ENCODE measurements at regions not wholly inside any gene's neighbourhood (a gene's known extent, or its start where the extent isn't known, plus 50 kb on each side); places are given as distances from the start of the nearest gene placed in this dataset.

DNA sequence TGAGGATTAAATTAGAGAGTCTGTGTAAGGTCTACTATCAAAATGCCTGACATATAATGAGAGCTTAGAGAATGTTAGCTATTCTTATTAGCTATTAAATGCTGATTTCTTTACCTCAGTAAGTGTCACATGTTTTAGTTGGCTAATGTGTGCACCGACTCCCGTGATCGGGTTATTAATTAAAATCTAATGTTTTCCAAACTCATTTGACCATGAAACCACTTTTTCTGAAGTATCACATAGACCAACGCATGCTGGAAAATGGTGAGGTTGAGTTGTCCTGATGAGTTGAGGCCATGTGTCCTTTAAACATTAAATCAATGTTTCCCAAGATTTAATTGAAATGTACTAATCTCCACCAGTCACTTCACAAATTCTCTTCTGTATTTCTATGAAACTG, 84.8 kb upstream of the C1QTNF7 start:
- Mint-ChIP-seq H3K27ac (no peak overlapping the region), H3K4me1 (ENCODE audit: low read depth) (no peaks in the 10 kb centered on the region), H3K9me3 (no peaks in the 10 kb centered on the region), H3K4me3 (no peak overlapping the region), H3K36me3 (ENCODE audit: insufficient read depth in 2 of 2) (no peaks in the 10 kb centered on the region), H3K27me3 (ENCODE audit: low read depth) (peaks cover 10% of the 10 kb centered on the region)
- ATAC-seq (replicated peaks in 1 of 2) (no peak), DNase-seq (no peak)

- Mint-ChIP-seq H3K4me1 (ENCODE audit: low read depth) (no peaks in the 10 kb centered on the region), H3K9me3 (no peaks in the 10 kb centered on the region)
- no peak for ATAC-seq (replicated peaks in 1 of 2)
Measured at GRCh38 chr4:15343581-15343980, 84.3 kb upstream of the C1QTNF7 start.

DNA sequence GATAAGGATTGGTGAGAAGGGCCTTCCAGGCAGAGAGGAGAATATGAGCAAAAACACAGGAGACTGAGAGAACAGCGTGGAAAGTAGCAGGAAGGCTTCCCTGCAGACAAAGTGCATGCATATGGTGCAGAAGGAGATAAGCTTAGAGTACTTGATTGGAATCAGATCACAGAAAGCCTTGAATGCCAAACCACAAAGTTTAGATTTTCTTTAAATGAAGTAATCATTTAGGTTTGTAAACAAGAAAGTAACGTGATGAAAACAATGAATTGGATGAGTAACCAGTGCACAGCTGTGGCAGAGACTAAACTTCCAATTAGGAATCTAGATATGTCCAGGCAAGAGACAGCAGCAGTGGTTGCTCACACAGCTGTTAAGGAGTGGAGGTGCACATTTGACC, 83.8 kb upstream of the C1QTNF7 start:
- Mint-ChIP-seq H3K4me1 (ENCODE audit: low read depth) (peaks cover 2% of the 10 kb centered on the region), H3K9me3 (no peaks in the 10 kb centered on the region), H3K4me3 (no peak overlapping the region), H3K27ac (no peak overlapping the region), H3K27me3 (ENCODE audit: low read depth) (peaks cover 10% of the 10 kb centered on the region), H3K36me3 (ENCODE audit: insufficient read depth in 2 of 2) (no peaks in the 10 kb centered on the region)
- DNase-seq = no peak
- ATAC-seq (replicated peaks in 1 of 2) = no peak

More at GRCh38 chr4:15343581-15343980, 84.3 kb upstream of the C1QTNF7 start:
- H3K4me3 Mint-ChIP-seq = no peak overlapping the region
- peaks cover 10% of the 10 kb centered on the region for H3K27me3 Mint-ChIP-seq (ENCODE audit: low read depth)
- no peak for DNase-seq
- no peak overlapping the region for H3K27ac Mint-ChIP-seq
- H3K36me3 Mint-ChIP-seq (ENCODE audit: insufficient read depth in 2 of 2) = no peaks in the 10 kb centered on the region

DNA sequence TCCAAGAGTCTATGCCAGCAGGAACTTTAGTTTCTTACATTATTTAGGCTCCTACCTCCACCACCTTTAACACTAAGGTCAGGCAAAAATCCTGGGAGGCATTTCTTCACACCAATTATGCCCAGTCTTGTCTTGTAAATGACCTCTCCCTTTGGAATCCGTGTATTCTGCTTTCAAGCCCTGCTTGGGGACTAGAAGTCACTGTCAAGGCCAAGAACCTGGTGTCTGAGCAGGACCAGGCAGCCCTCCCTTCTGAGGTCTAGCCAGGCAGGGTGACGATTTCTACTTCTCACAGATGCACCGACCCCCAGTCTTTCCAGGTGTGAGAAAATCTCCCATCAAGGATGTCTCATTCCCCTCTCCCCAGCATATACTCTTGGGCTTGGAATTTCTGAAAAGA, 82.7 kb upstream of the C1QTNF7 start:
- no peak for ATAC-seq (replicated peaks in 1 of 2)
- peaks cover 12% of the 10 kb centered on the region for H3K4me1 Mint-ChIP-seq (ENCODE audit: low read depth)

GRCh38 chr4:15348236-15348635, 79.6 kb upstream of the C1QTNF7 start:
- Mint-ChIP-seq H3K4me3 (no peak overlapping the region), H3K4me1 (ENCODE audit: low read depth) (peaks cover 16% of the 10 kb centered on the region), H3K27me3 (ENCODE audit: low read depth) (peaks cover 9% of the 10 kb centered on the region), H3K36me3 (ENCODE audit: insufficient read depth in 2 of 2) (no peaks in the 10 kb centered on the region), H3K9me3 (no peaks in the 10 kb centered on the region), H3K27ac (no peak overlapping the region)
- DNase-seq = no peak
- ATAC-seq (replicated peaks in 1 of 2) = no peak

More for the DNA sequence above, 82.7 kb upstream of the C1QTNF7 start:
- Mint-ChIP-seq H3K27ac (no peak overlapping the region), H3K27me3 (ENCODE audit: low read depth) (peaks cover 4% of the 10 kb centered on the region), H3K9me3 (no peaks in the 10 kb centered on the region), H3K36me3 (ENCODE audit: insufficient read depth in 2 of 2) (no peaks in the 10 kb centered on the region), H3K4me3 (no peak overlapping the region)
- DNase-seq = no peak

GRCh38 chr4:15348695-15349094, 79.1 kb upstream of the C1QTNF7 start:
- no peak overlapping the region for H3K4me3 Mint-ChIP-seq
- peaks cover 9% of the 10 kb centered on the region for H3K27me3 Mint-ChIP-seq (ENCODE audit: low read depth)
- DNase-seq (no peak), ATAC-seq (replicated peaks in 1 of 2) (no peak)
- no peaks in the 10 kb centered on the region for H3K36me3 Mint-ChIP-seq (ENCODE audit: insufficient read depth in 2 of 2)
- no peaks in the 10 kb centered on the region for H3K9me3 Mint-ChIP-seq
- no peak overlapping the region for H3K27ac Mint-ChIP-seq
- peaks cover 16% of the 10 kb centered on the region for H3K4me1 Mint-ChIP-seq (ENCODE audit: low read depth)

DNA sequence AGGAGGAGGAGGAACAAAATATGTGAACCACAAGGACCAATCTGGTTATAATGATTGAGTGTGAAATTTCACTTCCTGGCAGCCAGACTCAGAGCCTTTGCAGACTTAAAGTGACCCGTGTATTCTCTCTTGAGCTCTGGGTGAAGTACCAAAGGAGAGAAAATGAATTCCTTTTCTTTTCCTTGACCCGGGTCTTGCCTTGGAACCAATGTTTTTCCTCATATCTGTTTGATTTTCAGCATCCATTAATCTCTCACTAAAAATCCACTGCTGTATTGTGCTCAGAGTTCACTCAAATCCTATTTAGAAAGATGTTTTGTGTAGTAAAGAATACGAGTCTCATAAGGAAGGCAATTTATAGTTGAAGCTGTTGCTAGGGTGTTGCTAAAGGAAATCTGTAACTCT, 78.3 kb upstream of the C1QTNF7 start:
- H3K4me3 Mint-ChIP-seq = no peak overlapping the region
- H3K27me3 Mint-ChIP-seq (ENCODE audit: low read depth) = peaks cover 9% of the 10 kb centered on the region
- no peaks in the 10 kb centered on the region for H3K9me3 Mint-ChIP-seq
- H3K4me1 Mint-ChIP-seq (ENCODE audit: low read depth) = peaks cover 16% of the 10 kb centered on the region
- ATAC-seq (replicated peaks in 1 of 2) = peak; percentile 36
- DNase-seq = no peak
- H3K36me3 Mint-ChIP-seq (ENCODE audit: insufficient read depth in 2 of 2) = no peaks in the 10 kb centered on the region
- no peak overlapping the region for H3K27ac Mint-ChIP-seq

DNA sequence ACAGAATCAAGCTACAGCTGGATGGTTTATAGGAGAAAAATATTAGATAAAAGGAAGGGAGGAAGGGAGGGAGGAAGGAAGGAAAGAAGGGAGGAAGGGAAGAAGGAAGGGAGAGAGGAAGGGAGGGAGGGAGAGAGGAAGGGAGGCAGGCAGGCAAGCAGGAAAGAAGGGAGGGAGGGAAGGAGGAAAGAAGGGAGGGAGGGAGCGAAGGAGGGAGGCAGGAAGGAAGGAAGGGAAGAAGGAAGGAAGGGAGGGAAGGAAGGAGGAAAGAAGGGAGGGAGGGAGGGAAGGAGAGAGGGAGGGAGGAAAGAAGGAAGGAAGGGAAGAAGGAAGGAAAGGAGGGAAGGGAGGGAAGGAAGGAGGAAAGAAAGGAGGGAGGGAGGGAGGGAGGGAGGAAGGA, 77.9 kb upstream of the C1QTNF7 start:
- Mint-ChIP-seq H3K27ac (no peak overlapping the region), H3K9me3 (no peaks in the 10 kb centered on the region), H3K4me1 (ENCODE audit: low read depth) (peaks cover 16% of the 10 kb centered on the region), H3K4me3 (no peak overlapping the region), H3K27me3 (ENCODE audit: low read depth) (peaks cover 9% of the 10 kb centered on the region), H3K36me3 (ENCODE audit: insufficient read depth in 2 of 2) (no peaks in the 10 kb centered on the region)
- no peak for ATAC-seq (replicated peaks in 1 of 2)
- no peak for DNase-seq

GRCh38 chr4:15352524-15352923, 75.3 kb upstream of the C1QTNF7 start:
- H3K36me3 Mint-ChIP-seq (ENCODE audit: insufficient read depth in 2 of 2) = no peaks in the 10 kb centered on the region
- peaks cover 16% of the 10 kb centered on the region for H3K4me1 Mint-ChIP-seq (ENCODE audit: low read depth)
- DNase-seq = no peak
- no peak overlapping the region for H3K4me3 Mint-ChIP-seq
- peak in 1 of 2 donors; percentile 36 for ATAC-seq (replicated peaks in 1 of 2)
- H3K9me3 Mint-ChIP-seq = peaks cover 0 to 3% of the 10 kb centered on the region in 2 donors
- peaks cover 5% of the 10 kb centered on the region for H3K27me3 Mint-ChIP-seq (ENCODE audit: low read depth)
- H3K27ac Mint-ChIP-seq = no peak overlapping the region

DNA sequence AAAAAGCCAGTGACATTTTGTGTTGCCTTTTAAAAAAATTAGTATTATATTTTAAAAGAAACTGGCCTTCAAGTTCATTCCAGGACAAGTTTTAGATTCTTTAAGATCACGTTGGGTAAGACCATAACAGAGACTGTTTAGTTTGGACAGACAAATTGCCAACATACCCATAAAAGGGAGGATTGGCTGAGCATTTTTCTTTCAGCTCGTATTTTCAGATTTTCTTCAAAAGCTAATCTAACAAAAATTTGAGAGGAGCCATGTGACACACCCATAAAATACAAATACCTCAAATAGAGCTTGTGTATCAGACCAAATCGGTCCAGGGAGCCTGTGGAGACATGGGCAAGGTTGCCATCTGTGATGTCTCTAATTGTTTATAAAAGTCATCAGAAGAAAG, 74.6 kb upstream of the C1QTNF7 start:
- peaks cover 0 to 3% of the 10 kb centered on the region in 2 donors for H3K9me3 Mint-ChIP-seq
- no peak overlapping the region for H3K4me3 Mint-ChIP-seq
- no peak for DNase-seq
- no peak for ATAC-seq (replicated peaks in 1 of 2)
- H3K27ac Mint-ChIP-seq = no peak overlapping the region
- no peaks in the 10 kb centered on the region for H3K36me3 Mint-ChIP-seq (ENCODE audit: insufficient read depth in 2 of 2)
- H3K27me3 Mint-ChIP-seq (ENCODE audit: low read depth) = peaks cover 5% of the 10 kb centered on the region
- H3K4me1 Mint-ChIP-seq (ENCODE audit: low read depth) = peaks cover 16% of the 10 kb centered on the region

- ATAC-seq (replicated peaks in 1 of 2) (no peak), DNase-seq (no peak)
- Mint-ChIP-seq H3K4me3 (no peak overlapping the region), H3K4me1 (ENCODE audit: low read depth) (peaks cover 8% of the 10 kb centered on the region), H3K36me3 (ENCODE audit: insufficient read depth in 2 of 2) (no peaks in the 10 kb centered on the region), H3K9me3 (peaks cover 0 to 3% of the 10 kb centered on the region in 2 donors), H3K27me3 (ENCODE audit: low read depth) (peaks cover 5% of the 10 kb centered on the region), H3K27ac (no peak overlapping the region)
Measured at GRCh38 chr4:15354371-15355297, 73.2 kb upstream of the C1QTNF7 start.

DNA sequence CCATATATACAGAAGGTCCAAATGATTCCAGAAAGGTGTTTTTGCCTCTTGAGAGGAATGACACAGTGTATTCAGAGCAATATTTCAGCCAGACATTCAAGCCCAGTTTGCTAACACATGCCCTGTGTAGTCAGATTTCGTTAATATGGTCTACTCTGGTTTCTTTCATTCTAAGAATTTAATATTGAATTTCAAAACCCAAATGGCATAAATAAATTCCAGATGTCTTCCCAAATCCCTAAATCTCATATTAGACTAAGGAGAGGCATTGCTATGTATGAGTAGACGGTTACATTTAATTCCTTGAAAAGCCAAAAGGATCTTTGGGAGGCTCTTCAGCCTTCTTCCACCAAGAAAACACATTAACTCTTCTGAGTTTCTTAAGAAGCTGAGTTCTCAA, 66.3 kb upstream of the C1QTNF7 start:
- peaks cover 3% of the 10 kb centered on the region for H3K4me1 Mint-ChIP-seq (ENCODE audit: low read depth)
- H3K9me3 Mint-ChIP-seq = no peaks in the 10 kb centered on the region
- peaks cover 4% of the 10 kb centered on the region for H3K27me3 Mint-ChIP-seq (ENCODE audit: low read depth)
- H3K27ac Mint-ChIP-seq = no peak overlapping the region
- H3K36me3 Mint-ChIP-seq (ENCODE audit: insufficient read depth in 2 of 2) = no peaks in the 10 kb centered on the region
- ATAC-seq (replicated peaks in 1 of 2) = no peak
- DNase-seq = no peak
- no peak overlapping the region for H3K4me3 Mint-ChIP-seq

DNA sequence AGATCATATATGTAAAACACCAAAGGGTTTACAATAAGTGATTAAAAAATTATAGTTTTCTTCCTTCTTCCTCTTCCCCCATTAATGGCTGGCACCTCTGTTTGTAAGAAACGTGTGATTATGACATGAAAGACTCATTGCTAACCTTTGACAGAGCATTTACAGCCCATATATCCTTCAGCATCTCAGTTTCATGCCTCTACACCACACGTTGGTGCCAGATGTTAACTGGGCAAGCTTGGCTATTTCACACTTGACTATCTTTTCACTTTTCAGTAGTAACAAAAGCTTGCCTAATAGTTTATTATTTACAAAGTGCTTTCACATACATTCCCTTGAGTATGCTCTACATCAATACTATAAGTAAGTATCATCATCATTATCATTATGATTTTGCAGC, 65.3 kb upstream of the C1QTNF7 start:
- Mint-ChIP-seq H3K4me3 (no peak overlapping the region), H3K9me3 (no peaks in the 10 kb centered on the region), H3K36me3 (ENCODE audit: insufficient read depth in 2 of 2) (no peaks in the 10 kb centered on the region), H3K27ac (no peak overlapping the region), H3K27me3 (ENCODE audit: low read depth) (peaks cover 7% of the 10 kb centered on the region), H3K4me1 (ENCODE audit: low read depth) (peaks cover 13% of the 10 kb centered on the region)
- DNase-seq (no peak), ATAC-seq (replicated peaks in 1 of 2) (no peak)

DNA sequence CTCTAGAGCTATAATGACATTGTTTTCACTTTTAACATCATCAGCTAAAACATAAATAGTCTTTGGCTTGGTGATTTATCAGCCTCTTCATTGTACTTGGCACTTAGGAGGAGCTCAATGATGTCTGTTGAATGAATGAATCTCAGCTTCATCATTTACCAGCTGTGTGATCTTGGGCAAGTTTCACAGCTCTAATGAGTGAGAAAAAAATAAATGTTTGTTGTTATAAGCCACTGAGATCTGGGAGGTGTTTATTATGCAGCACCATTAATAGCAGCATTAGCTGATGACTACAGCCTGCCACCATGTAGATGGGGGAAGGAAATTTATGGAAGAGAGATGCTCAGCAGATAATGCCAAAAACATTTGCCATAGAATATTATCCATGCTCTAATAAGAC, 63.6 kb upstream of the C1QTNF7 start:
- H3K27ac Mint-ChIP-seq = no peak overlapping the region
- H3K4me3 Mint-ChIP-seq = no peak overlapping the region
- H3K27me3 Mint-ChIP-seq (ENCODE audit: low read depth) = peaks cover 7% of the 10 kb centered on the region
- no peak for ATAC-seq (replicated peaks in 1 of 2)
- peaks cover 26% of the 10 kb centered on the region for H3K4me1 Mint-ChIP-seq (ENCODE audit: low read depth)
- no peaks in the 10 kb centered on the region for H3K36me3 Mint-ChIP-seq (ENCODE audit: insufficient read depth in 2 of 2)
- no peak for DNase-seq
- no peaks in the 10 kb centered on the region for H3K9me3 Mint-ChIP-seq
